Testis (tissue), 2 donors: ENCODE measurements at regions not wholly inside any gene's neighbourhood (a gene's known extent, or its start where the extent isn't known, plus 50 kb on each side); places are given as distances from the start of the nearest gene placed in this dataset.

Source experiments
- DNase-seq: peaks from one replicate; pipeline ENCODE4 v3.0.0-alpha.2; 2019
- H3K27ac ChIP-seq, 2 donors: fragments of 200-600 bp; sonication (generic); one replicate each; pipeline ENCODE4 v1.5.1; 2019
- H3K27me3 ChIP-seq: fragments of 200-600 bp; sonication (generic); one replicate; pipeline ENCODE4 v1.5.1; 2019
- H3K36me3 ChIP-seq: fragments of 200-600 bp; sonication (generic); one replicate; pipeline ENCODE4 v1.5.1; 2017; ENCODE audit warnings: low read depth; ENCODE audit errors: missing control alignments
- H3K4me1 ChIP-seq: fragments of 200-600 bp; sonication (generic); one replicate; pipeline ENCODE4 v1.5.1; 2019
- H3K4me3 ChIP-seq, 2 donors: fragments of 200-600 bp; sonication (generic); one replicate each; pipeline ENCODE4 v1.5.1; 2017 to 2019
- H3K9me3 ChIP-seq: fragments of 200-600 bp; sonication (generic); one replicate; pipeline ENCODE4 v1.5.1; 2017
- CTCF ChIP-seq, 3 experiments: fragments of 450-650 bp in 2 of 3; fragments of 200-600 bp in 1 of 3; sonication (generic) in 1 of 3; IDR thresholded peaks; one replicate each; pipeline ENCODE4 v1.5.1; 2016 to 2019; ENCODE audit warnings: antibody characterized with exemption in 3 of 3, mild to moderate bottlenecking in 2 of 3, moderate library complexity in 1 of 3
- POLR2A ChIP-seq: fragments of 450-650 bp; IDR thresholded peaks from one replicate; pipeline ENCODE4 v1.6.1; 2017; ENCODE audit warnings: antibody characterized with exemption, mild to moderate bottlenecking, moderate library complexity
- WGBS, 2 donors: methylation state at CpG; one replicate each; pipeline ENCODE4 v1.1.5; 2018; 5-methylcytosine and 5-hydroxymethylcytosine counted together
- intact Hi-C: fragments of 100-400 bp; cut with DNase I; formaldehyde crosslinking; loops from one replicate; pipeline ENCODE4 v1.15.1; 2023; ENCODE audit warnings: low total_unique reads

- H3K36me3 ChIP-seq: no peaks in the 10 kb centered on the region
- peaks cover 27% of the 10 kb centered on the region for H3K4me1 ChIP-seq
- TF ChIP-seq POLR2A: no peak
- TF ChIP-seq CTCF (IDR thresholded peaks at IDR 0.05): no peak
- no peaks in the 10 kb centered on the region for H3K9me3 ChIP-seq
- no peak for DNase-seq
- 83 to 91% methylated on average over 19 to 23 of the region's 23 CpGs for WGBS, 2 donors
- no peak overlapping the region for H3K4me3 ChIP-seq
- H3K27ac ChIP-seq: no peak overlapping the region
- intact Hi-C loops: no loop called here
- no peaks in the 10 kb centered on the region for H3K27me3 ChIP-seq
Measured at GRCh38 chr6:4608361-4609115, 167.7 kb upstream of the CDYL start.

GRCh38 chr6:4607793-4608192 lies 168.4 kb upstream of the CDYL start:
- intact Hi-C loops: no loop called here
- Histone ChIP-seq H3K27me3 (no peaks in the 10 kb centered on the region), H3K27ac (no peak overlapping the region), H3K36me3 (no peaks in the 10 kb centered on the region), H3K4me3 (no peak overlapping the region), H3K9me3 (no peaks in the 10 kb centered on the region), H3K4me1 (peaks cover 21% of the 10 kb centered on the region)
- no peak for TF ChIP-seq POLR2A
- no peak for TF ChIP-seq CTCF (IDR thresholded peaks at IDR 0.05)
- 57 to 69% methylated on average over 6 of the region's 6 CpGs for WGBS, 2 donors
- no peak for DNase-seq

GRCh38 chr6:4606821-4607704 lies 169.1 kb upstream of the CDYL start:
- intact Hi-C loops: no loop called here
- TF ChIP-seq POLR2A: no peak
- TF ChIP-seq CTCF (IDR thresholded peaks at IDR 0.05): no peak
- DNase-seq: peak; percentile 21

GRCh38 chr6:4606016-4606415 lies 170.2 kb upstream of the CDYL start:
- Histone ChIP-seq H3K36me3 (no peaks in the 10 kb centered on the region), H3K27me3 (no peaks in the 10 kb centered on the region), H3K4me3 (no peak overlapping the region), H3K27ac (no peak overlapping the region), H3K9me3 (no peaks in the 10 kb centered on the region), H3K4me1 (peaks cover 15% of the 10 kb centered on the region)
- 94 to 95% methylated on average over 7 of the region's 7 CpGs for WGBS, 2 donors
- intact Hi-C loops: no loop called here
- DNase-seq: no peak
- TF ChIP-seq CTCF (IDR thresholded peaks at IDR 0.05) (no peak), POLR2A (no peak)

More at GRCh38 chr6:4606821-4607704, 169.1 kb upstream of the CDYL start:
- H3K9me3 ChIP-seq: no peaks in the 10 kb centered on the region
- WGBS, 2 donors: 33 to 38% methylated on average over 13 to 17 of the region's 17 CpGs
- H3K36me3 ChIP-seq: no peaks in the 10 kb centered on the region
- H3K4me3 ChIP-seq: no peak overlapping the region
- H3K4me1 ChIP-seq: peaks cover 18% of the 10 kb centered on the region
- H3K27ac ChIP-seq: no peak overlapping the region
- H3K27me3 ChIP-seq: no peaks in the 10 kb centered on the region
